NCI-H2171 treated with DMSO at 0.1 percent for 48 hours (cell line): ENCODE measurements at regions not wholly inside any gene's neighbourhood (a gene's known extent, or its start where the extent isn't known, plus 50 kb on each side); places are given as distances from the start of the nearest gene placed in this dataset.
A peak's percentile ranks its signal among the peaks of the same experiment; 100 is the strongest.
"Not testable (repeated sequence)": the region's sequence is repeated elsewhere in the genome, so short reads cannot be mapped to it uniquely, and the experiment has no call there.

Experiments
- DNase-seq: peaks from one replicate; lab custom pipeline; 2025; lab: John Stamatoyannopoulos, UW

GRCh38 chr5:67771221-67771620, 444.3 kb upstream of the PIK3R1 start:
- DNase-seq = no peak

GRCh38 chr5:67770431-67771025, 445.0 kb upstream of the PIK3R1 start:
- no peak for DNase-seq

- no peak for DNase-seq
Measured at GRCh38 chr5:67765697-67766096, 449.9 kb upstream of the PIK3R1 start.

GRCh38 chr5:67757771-67758170, 457.8 kb upstream of the PIK3R1 start:
- not testable (repeated sequence) for DNase-seq

GRCh38 chr5:67752357-67752708, 463.2 kb upstream of the PIK3R1 start:
- no peak for DNase-seq

- DNase-seq = no peak
Measured at GRCh38 chr5:67748165-67748690, 467.3 kb upstream of the PIK3R1 start.

GRCh38 chr5:67747096-67747495, 468.5 kb upstream of the PIK3R1 start:
- DNase-seq = no peak

GRCh38 chr5:67746608-67747007, 468.9 kb upstream of the PIK3R1 start:
- DNase-seq = not testable (repeated sequence)

- DNase-seq = no peak
Measured at GRCh38 chr5:67746103-67746502, 469.5 kb upstream of the PIK3R1 start.

- no peak for DNase-seq
Measured at GRCh38 chr5:67732921-67733320, 482.6 kb upstream of the PIK3R1 start.

GRCh38 chr5:67732471-67732870, 483.1 kb upstream of the PIK3R1 start:
- DNase-seq = no peak

- no peak for DNase-seq
Measured at GRCh38 chr5:67731886-67732285, 483.7 kb upstream of the PIK3R1 start.

GRCh38 chr5:67730917-67731474, 484.6 kb upstream of the PIK3R1 start:
- DNase-seq = no peak

GRCh38 chr5:67728326-67728890, 487.1 kb upstream of the PIK3R1 start:
- DNase-seq = no peak

GRCh38 chr5:67725604-67726003, 490.0 kb upstream of the PIK3R1 start:
- DNase-seq = no peak

GRCh38 chr5:67724412-67725135, 491.0 kb upstream of the PIK3R1 start:
- no peak for DNase-seq

GRCh38 chr5:67723873-67724272, 491.7 kb upstream of the PIK3R1 start:
- no peak for DNase-seq

- DNase-seq = not testable (repeated sequence)
Measured at GRCh38 chr5:67722582-67722981, 493.0 kb upstream of the PIK3R1 start.

- DNase-seq = no peak
Measured at GRCh38 chr5:67720162-67720772, 495.3 kb upstream of the PIK3R1 start.

GRCh38 chr5:67702008-67702407, 505.4 kb upstream of the CD180 start:
- DNase-seq = no peak

GRCh38 chr5:67699560-67699959, 503.0 kb upstream of the CD180 start:
- no peak for DNase-seq

- DNase-seq = peak; percentile 0
Measured at GRCh38 chr5:67696446-67696845, 499.8 kb upstream of the CD180 start.

GRCh38 chr5:67695369-67695768, 498.8 kb upstream of the CD180 start:
- DNase-seq = no peak
